GM19023 (cell line): ENCODE measurements at regions not wholly inside any gene's neighbourhood (a gene's known extent, or its start where the extent isn't known, plus 50 kb on each side); places are given as distances from the start of the nearest gene placed in this dataset.
"Not testable (repeated sequence)": the region's sequence is repeated elsewhere in the genome, so short reads cannot be mapped to it uniquely, and the experiment has no call there.

ENCODE experiments used
- ATAC-seq: cut with Tn5 transposase; IDR thresholded peaks from one replicate; pipeline ENCODE4 v1.9.1; 2021; ENCODE audit warnings: mild to moderate bottlenecking, moderate library complexity; ENCODE audit not compliant: unreplicated experiment

- no peak for ATAC-seq
Measured at GRCh38 chr1:4132352-4133296, 232.6 kb upstream of the C1orf174 start.

- no peak for ATAC-seq
Measured at GRCh38 chr1:4133297-4133938, 233.3 kb upstream of the C1orf174 start.

GRCh38 chr1:4133939-4134321 lies 233.9 kb upstream of the C1orf174 start:
- ATAC-seq: no peak

GRCh38 chr1:4135853-4136252 lies 235.8 kb upstream of the C1orf174 start:
- ATAC-seq: not testable (repeated sequence)

- ATAC-seq: no peak
Measured at GRCh38 chr1:4137621-4138415, 237.7 kb upstream of the C1orf174 start.

- no peak for ATAC-seq
Measured at GRCh38 chr1:4139646-4140045, 239.6 kb upstream of the C1orf174 start.

- ATAC-seq: no peak
Measured at GRCh38 chr1:4140241-4140640, 240.2 kb upstream of the C1orf174 start.

- ATAC-seq: no peak
Measured at GRCh38 chr1:4140821-4141220, 240.7 kb upstream of the C1orf174 start.

- ATAC-seq: no peak
Measured at GRCh38 chr1:4144349-4144971, 244.4 kb upstream of the C1orf174 start.

GRCh38 chr1:4146101-4146500 lies 246.0 kb upstream of the C1orf174 start:
- no peak for ATAC-seq

GRCh38 chr1:4146614-4147013 lies 246.5 kb upstream of the C1orf174 start:
- no peak for ATAC-seq

GRCh38 chr1:4147509-4147908 lies 247.4 kb upstream of the C1orf174 start:
- no peak for ATAC-seq

- no peak for ATAC-seq
Measured at GRCh38 chr1:4149281-4149680, 249.2 kb upstream of the C1orf174 start.

GRCh38 chr1:4149831-4150230 lies 249.8 kb upstream of the C1orf174 start:
- no peak for ATAC-seq

- no peak for ATAC-seq
Measured at GRCh38 chr1:4150262-4150661, 250.2 kb upstream of the C1orf174 start.

GRCh38 chr1:4152266-4152665 lies 252.2 kb upstream of the C1orf174 start:
- no peak for ATAC-seq

- ATAC-seq: no peak
Measured at GRCh38 chr1:4153571-4153970, 253.5 kb upstream of the C1orf174 start.

- no peak for ATAC-seq
Measured at GRCh38 chr1:4156241-4156973, 256.3 kb upstream of the C1orf174 start.

- ATAC-seq: no peak
Measured at GRCh38 chr1:4160181-4160580, 260.1 kb upstream of the C1orf174 start.

- ATAC-seq: no peak
Measured at GRCh38 chr1:4161366-4162006, 261.4 kb upstream of the C1orf174 start.
